Right kidney (tissue), 1 donor: ENCODE measurements at regions not wholly inside any gene's neighbourhood (a gene's known extent, or its start where the extent isn't known, plus 50 kb on each side); places are given as distances from the start of the nearest gene placed in this dataset.

Experiments used
- DNase-seq: peaks from one replicate; pipeline ENCODE4 v3.0.0-alpha.2; 2016

DNA sequence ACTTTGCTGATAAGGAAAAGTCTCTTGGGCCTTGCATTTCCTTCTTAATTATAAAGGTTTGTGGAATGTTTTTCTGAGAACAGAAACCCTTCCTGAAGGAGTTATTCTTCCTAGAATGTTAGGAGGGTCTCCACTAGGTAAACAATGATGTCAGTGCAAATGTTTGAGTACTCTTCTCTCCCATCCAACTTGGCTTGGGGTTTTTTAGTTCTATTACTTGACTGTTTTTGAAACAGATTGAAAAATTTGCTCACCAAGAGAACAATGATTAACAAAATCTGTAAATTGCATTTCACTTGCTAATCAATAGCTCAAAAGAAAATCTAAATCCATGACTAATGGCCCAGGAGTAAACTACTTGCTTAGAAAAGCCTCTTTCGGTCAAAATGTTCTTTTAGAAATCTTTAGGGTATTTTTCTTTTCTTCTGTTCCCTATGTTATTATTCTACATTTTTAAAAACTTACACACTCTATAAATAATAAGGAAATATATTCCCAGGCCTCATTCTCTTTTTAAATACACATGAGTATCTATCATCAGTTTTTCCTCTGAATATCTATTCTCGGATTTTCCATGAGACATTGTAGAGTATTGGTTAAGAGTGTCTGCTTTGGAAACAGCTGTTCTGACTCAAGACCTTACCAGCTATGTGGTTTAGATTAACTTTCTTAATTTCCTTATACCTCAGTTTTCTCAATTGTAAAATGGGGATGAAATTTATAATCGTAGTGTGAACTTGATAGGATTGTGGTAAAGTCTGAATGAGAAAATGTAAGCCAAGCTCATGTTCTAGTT, 234.2 kb upstream of the CITED2 start:
- no peak for DNase-seq

DNA sequence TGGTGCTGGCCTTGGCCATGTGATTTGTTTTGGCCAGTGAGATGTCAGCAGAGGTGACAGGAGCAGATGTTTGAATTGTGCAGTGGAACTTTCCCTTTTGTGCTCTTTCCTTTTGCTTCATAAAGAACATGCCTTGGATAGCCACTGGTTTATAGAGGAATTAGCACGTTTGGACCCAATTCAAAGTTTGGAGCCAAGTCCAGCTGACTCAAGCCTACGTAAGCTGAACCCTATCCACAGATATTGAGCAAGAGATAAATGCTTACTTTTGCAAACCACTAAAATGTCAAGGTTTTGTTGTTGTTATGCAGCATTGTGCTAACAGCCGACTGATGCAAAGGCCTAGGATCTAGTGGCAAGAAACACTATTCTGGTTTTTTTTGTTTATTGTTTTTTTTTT, 230.9 kb upstream of the CITED2 start:
- DNase-seq: no peak

DNA sequence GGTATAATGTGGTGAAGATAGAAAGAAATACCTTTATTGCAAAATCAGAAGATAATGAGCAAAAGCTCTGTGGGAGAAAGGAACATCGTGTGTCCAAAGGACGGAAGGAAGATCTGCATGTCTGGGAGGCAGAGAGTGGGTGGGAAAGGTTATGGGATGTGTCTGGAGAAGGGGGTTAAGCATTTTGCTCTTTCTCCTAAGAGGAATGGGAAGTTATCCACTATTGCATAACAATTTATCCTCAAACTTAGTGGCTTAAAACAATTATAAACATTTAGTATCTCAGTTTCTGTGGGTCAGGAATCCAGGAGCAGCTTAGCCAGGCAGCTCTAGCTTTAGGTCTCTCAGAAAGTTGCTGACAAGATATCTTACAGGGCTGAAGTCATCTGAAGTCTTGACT, 229.1 kb upstream of the CITED2 start:
- DNase-seq: no peak

DNA sequence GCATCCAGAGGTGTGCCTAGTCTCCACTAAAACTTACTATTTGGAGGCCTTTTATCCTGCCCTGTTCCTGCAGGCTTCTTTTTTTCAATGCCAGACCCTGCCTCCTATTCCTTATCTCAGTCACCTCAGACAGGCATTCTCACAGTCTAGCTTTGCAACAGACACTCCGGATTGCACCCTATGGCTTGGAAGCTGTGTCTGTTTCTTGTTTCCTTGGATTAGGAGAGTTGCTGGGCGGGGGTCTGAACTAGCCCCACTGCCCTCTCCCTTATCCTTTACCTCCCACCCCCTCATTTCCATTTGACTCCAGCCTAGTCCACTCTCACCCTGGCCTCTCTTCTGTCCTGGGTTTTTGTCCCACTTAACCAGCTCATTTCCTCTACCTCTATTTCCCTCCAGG, 228.1 kb upstream of the CITED2 start:
- DNase-seq: no peak

DNA sequence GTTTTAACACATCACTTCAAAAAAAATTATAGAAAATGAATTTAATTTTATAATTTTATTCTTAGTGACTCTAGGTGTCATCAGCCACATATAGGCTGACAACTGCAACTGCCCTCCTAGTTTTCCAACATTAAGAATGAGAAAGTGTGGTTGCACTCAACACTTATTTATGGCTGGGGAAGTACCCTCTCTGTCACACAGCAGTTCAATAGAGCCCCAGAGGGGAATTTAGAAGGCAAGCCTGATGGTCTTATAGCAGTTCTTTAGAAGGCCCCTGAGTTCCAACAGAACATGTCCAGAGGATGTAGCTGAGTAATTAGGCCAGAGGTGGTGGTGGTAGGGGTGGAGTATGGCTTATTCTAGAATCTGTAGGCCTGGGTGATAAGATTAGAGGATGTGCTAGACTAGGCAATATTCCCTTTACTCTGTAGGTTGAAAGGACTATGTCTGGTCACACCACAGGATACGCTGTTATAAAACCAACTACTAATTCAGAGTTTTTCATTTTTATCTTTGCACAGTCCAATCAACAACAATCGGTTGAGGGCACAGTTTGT, 226.5 kb upstream of the CITED2 start:
- DNase-seq: no peak

DNA sequence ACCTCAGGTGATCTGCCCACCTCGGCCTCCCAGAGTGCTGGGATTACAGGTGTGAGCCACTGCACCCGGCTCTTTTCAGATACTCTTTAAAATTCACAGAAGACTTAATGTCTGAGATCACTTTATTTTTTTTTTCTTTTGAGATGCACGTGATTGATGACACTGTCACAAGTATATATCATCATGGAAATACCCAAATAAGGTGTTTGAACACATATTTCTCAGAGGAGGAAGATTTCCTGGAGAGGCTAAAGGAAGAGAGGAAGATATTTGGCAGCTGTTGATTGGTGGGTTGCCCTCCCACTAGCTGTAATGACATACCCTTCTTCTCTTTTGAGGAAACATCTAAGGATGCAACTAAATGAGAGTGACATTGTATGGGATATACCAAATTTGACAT, 225.9 kb upstream of the CITED2 start:
- DNase-seq: no peak

DNA sequence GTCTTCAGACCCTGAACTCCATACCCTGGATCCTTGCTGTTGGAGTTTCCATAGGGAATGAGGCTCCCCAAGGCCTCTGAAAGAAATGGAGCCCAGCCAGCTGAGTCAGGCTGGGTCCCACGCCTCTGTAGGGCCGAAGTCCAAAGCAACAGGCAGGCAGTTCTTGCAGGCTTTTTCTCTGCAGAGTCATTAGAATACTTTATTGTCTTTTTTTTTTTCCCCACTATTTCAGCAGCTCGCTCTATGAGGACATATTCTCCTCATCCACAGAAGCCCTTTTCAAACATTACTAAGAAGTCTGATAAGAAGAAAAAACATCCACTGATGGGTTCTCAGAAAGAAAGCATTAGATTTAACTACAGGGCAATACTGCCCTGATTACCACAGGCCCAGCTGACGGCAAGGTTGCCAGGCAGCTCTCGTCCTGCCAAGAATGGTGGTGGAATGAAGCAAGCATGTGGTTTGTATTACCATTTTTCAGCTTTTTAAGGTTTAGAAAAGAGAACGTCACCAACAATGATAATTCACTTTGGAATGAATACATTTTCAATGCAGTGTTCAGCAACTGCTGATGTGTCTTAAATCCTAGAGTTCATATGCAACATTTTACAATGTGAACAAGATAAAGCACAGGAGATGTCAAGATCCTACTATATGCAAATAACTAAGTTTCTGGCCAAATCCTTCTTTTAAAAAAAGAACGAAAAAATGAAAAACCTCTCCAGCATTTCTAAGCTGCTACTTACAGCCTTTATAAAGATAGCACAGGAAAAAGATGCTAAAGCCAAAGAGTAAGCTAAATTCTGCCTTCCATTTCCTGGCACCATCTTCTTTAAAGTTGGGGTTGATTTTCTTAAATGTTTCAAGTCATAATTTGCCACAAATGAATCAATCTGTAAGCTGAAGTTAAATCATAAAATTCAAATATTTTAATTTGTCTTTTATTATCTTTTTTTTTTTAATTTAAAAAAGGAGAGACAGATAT, 223.6 kb upstream of the CITED2 start:
- no peak for DNase-seq

DNA sequence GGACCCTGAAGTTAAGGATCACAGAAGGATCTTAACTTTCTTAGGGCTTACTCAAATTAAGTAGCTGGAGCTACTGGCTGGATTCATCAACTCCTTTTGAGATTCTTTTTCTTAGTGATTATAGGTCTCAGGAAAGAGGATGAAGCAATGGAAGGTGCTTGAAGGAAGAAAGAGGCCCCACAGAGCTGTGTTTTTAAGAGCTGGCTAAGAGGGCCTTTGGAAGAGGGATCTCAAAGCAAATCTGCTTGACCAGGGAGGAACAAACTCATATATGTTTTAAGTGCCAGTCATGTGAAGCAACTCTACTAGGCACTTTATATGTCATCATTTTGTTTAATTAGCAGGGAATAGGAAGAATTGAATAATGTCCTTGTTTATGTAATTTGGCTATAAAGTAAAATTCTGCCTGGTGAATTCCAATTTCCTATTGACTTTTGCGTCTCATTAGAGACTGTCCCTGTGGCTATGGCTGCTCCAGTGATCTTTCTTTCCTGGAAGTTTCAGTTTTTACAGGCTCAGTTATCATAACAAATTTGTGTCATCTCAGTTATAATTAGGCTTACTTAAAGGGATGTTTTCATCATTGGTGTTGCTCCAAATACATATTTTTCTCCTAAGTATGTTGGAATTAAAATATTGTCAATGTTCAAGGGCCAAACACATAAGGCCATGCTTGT, 222.8 kb upstream of the CITED2 start:
- no peak for DNase-seq

DNA sequence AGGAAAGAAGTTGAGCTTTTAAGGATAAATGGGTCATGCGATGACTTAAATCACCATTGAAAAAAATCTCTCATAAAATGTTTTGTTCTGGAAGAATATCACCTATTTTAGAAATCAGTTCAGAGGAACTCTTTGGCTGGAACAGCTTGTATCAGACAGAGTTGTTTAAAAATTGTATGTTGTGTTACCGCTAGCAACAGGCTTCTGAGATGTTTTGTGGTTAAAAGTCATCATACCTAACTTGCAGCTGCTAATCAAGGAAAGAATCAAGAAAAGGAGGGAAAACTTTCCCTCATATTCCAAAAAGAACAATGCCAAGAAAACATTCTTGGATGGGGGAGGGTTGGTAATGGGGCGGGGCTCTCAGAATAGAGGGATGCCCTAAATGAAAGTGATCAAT, 220.7 kb upstream of the CITED2 start:
- no peak for DNase-seq

DNA sequence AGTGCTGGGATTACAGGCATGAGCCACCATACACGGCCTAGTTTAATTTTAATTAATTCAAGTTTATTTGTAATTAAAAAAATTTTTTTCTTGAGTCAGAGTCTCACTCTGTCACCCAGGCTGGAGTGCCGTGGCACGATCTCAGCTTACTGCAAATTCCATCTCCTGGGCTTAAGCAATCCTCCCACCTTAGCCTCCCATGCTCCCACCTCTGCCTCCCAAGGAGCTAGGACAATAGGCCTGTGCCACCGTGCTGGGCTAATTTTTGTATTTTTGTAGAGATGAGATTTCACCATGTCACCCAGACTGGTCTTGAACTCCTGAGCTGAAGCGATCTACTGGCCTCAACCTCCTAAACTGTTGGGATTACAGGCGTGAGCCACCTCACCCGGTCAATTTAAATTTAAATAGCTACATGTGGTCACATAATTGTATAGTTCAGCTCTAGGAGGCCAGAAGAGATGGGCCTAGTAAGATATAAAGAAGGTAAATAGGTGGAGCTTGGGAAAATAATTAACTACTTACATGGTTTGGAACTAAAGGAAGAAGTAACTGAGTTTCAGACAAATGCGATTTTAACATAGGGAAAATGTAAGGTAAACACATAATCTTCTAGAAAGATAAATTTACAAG, 220.0 kb upstream of the CITED2 start:
- no peak for DNase-seq

DNA sequence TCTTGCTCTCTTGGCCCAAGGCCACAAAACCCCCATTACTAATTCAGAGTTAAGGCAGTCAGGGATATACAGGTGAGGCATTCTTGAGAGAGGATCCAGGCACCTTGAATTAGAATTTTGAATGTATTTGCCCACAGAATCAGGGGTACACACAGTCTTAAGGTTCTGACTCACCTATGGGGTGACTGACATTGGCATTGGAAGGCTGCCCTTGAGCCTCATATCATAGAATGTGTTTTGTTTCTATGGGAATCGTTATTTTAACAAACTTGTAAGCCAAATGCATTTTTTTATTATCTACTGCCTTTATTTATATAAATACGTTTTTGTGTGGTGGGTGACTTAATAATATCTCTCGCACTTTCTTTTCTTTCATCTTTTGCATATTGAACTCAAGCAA, 218.6 kb upstream of the CITED2 start:
- DNase-seq: no peak

DNA sequence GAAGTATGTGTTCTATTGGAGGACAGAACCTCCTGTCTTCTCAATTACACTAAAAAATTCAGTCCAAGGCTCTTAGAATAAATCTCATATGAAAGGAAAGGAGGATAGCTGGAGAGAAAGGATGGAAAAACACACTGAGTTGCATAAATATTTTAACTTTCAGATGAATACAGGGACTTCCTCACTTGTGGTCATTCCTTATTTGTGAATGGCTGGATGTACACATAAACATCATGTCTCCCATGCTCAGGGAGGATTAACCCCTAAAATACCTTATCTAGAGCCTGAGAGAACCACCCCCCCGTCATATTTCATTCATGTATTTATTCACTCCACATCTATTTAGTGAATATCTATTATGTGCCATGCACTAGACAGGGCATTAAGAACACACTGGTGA, 217.6 kb upstream of the CITED2 start:
- DNase-seq: no peak

DNA sequence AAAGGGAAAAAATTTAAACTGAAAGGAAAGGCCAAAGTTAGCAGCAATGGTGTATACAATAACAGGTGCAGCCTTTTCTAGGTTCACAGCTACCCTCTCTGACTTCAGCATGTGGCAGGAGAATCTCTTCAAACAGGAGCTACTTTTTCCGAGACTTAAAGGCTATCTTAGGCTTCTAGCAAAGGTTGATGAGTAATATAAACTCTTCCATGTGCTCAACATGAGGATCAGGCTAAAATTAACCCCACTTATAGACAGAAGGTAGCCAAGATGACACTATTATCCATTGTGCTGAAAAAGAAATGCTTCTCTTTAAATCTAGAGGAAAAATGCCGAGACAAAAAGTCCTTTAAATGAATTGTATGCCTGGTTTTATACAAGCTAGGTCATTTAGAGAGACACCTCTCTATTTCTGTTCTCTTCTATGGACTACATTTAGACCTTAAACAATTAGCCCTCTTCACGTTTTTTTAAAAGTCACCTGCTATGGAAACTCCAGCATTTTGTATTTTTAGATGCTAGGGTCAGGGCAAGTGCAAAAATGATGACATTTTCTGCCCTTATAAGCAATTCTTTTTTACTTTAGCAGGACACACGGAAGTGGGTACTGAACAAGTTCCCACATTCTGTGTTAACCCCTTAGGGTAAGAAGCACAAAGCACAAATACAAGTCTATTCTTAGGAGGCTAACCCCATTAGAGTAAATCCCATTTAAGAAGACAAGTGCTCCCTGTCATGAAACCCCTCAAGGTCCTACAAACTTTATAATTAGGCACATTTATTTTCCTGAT, 216.8 kb upstream of the CITED2 start:
- DNase-seq: no peak

DNA sequence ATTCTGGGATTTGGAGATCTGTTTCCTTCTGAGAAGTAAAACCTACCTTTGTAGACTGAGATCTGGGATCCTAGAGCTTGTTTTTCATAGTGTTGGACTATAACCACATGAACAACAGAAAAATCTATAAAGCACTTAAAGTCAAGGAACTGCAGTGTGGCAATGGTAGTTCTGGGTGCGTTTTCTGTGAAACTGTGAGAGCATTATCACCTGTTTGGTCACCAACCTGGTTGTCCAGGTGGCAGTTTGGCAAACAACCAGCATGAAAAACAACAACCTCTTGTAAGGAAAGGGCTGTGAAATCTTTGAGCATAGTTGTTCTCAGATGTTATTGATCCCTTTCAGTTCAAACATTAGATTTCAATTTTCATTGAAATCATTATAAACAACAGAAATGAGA, 215.8 kb upstream of the CITED2 start:
- no peak for DNase-seq

DNA sequence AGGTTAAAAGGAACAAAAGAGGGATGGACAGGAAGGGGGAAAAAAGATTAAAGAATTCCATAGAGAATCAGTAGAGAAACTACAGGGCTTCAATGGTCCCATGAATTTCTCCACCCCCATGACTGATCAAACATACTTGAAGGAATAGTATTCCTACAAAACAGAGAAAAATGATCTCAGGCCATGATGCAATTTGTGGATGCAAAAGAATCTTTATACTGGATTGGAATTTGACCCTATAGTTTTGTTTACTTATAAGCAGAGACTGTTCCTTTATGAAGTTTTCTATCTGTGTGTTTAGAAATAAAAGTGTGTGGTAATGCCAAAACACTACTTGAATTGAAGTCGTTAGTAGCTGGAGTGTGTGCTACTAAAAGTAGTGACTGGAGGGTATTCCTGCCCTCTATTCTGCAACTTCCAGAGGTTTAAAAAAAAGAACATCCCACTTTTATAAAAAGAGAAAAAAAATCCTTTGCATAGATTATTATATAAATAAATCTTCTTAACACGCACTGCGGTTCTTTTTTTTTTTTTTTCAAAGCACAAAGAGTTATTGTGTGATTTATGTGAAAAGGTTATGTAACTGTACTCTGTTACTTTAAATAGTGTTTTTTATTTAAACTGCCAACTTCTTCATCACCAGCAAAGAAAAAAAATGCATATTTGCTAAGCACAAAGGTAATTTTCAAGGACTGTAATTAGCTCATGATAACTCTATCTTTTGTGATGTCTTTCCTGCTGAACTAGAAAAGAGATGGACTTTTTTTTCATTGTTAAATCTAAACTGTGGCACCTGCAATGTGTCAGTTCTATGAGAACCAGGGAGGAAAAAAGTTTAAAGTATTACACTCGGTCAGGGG, 214.5 kb upstream of the CITED2 start:
- DNase-seq: no peak

DNA sequence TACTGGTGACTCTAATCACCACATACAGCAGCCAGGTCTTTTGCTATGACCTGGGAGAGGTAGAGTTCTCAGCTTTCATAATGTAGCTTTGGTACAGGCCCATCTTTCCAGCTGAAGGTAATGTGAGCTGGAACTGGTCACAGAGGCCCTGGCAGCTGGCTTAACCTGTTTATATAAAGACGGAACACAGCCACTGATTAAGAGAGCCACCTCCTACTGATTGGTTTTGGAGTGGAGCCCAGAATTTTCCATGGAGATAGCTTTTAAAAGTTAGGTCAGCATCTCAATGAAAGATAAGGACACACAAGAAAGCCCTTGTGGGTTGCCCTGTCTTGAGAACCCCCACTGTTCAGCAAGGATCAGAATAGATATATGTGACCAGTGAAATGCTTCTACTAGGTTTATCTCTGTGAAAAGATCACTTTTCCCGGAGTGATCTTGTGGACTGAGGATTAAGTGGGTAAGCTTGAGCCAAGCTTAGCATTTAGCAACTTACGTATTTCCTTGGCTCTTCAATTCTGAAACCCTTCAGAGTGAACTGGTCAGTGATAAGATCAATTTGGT, 213.7 kb upstream of the CITED2 start:
- no peak for DNase-seq

DNA sequence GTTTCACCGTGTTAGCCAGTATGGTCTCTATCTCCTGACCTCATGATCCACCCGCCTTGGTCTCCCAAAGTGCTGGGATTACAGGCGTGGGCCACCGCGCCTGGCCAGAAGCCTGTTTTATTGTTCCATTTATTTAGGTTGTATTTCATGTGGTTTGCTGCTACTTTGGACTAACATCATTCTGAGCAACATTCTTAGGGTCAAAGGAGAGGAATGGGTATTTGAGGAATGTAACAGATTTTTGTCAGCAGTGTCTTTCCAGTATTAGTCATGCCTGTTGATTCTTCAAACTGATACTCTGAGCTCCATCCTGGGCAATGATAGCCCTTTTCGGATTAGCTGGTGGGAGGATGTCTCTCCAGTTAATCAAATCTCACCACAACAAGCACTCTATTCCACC, 213.0 kb upstream of the CITED2 start:
- DNase-seq: no peak

DNA sequence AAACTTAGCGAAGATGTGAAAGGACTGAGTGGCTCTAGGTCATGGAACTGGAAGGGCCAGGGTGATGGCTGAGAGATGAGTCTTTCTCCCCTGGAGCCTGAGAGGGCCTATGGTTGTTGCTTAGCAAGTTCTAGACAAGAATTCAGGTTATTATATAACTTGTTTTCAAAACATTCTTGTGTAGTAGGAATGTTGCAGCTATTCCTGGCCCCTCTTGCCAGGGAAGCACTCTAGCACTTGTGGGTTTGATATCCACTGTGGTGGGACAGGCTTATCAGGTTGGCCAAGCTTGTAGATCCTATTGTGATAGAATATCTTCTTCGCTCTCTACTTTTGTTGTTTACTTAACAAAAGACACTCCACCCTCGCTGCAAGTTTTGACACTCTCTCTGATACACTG, 211.8 kb upstream of the CITED2 start:
- no peak for DNase-seq

DNA sequence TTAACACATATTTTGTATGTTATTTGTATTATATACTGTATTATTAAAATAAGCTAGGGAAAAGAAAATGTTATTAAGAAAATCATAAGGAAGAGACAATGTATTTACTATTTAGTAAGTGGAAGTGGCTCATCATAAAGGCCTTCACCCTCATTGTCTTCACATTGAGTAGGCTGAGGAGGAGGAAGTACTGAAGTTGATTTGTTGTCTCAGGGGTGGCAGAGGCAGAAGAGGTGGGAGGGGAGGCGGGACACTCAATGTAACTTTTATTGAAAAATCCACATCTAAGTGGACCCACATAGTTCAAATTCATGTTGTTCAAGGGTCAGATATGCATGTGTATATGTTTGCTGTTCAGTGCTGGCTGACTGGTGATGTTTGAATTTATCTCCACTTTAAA, 210.2 kb upstream of the CITED2 start:
- DNase-seq: no peak

DNA sequence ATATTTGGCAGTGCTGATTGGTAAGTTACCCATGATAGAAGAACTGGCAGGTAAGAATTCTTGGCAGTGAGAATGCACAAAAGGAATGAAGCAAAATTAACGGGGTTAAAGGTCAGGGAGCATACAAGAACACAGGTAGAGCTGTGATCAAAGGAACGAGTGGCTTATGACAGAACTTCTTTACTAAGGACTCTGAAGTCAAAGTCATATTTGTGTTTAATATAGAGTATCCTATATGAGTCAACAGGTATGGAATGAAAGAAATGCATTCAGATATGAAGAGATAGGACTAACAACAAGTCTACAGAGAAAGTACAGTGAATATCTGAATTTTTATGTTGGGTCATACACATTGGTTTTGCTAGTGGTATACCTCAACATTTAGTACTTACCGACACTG, 209.0 kb upstream of the CITED2 start:
- no peak for DNase-seq
